ENCODE measurements at regions not wholly inside any gene's neighbourhood (a gene's known extent, or its start where the extent isn't known, plus 50 kb on each side); places are given as distances from the start of the nearest gene placed in this dataset.

- Histone ChIP-seq H3K79me1 (ENCODE audit: low read depth, low read length) (no peaks in the 10 kb centered on the region), H3K4ac (ENCODE audit: low read length) (no peak overlapping the region), H3K23ac (ENCODE audit: low read depth, low read length, poor library complexity) (no peak overlapping the region), H3K36me3 (replicated peaks in 1 of 2; ENCODE audit: control insufficient read depth in 2 of 2, insufficient read depth in 2 of 2, low read length in 2 of 2) (no peaks in the 10 kb centered on the region), H3K27ac (replicated peaks; ENCODE audit: low read length) (no peak overlapping the region), H2BK5ac (ENCODE audit: low read length) (no peak overlapping the region), H3K14ac (ENCODE audit: low read length) (no peak overlapping the region), H3K18ac (ENCODE audit: low read length) (no peak overlapping the region), H3K9ac (ENCODE audit: low read depth, low read length, poor library complexity) (no peak overlapping the region), H2AFZ (ENCODE audit: low read length) (no peak overlapping the region), H4K91ac (ENCODE audit: low read depth, low read length, poor library complexity) (no peak overlapping the region), H3K4me2 (ENCODE audit: insufficient read depth, low read length, poor library complexity, severe bottlenecking) (no peak overlapping the region), H3K27me3 (ENCODE audit: control insufficient read depth in 3 of 3, insufficient read depth in 3 of 3, low read depth in 1 of 3, low read length in 3 of 3) (no peaks in the 10 kb centered on the region), H3K4me3 (ENCODE audit: low read length in 2 of 2) (no peak overlapping the region), H3K9me3 (replicated peaks in 1 of 2; ENCODE audit: control insufficient read depth in 2 of 2, insufficient read depth in 1 of 2, low read depth in 1 of 2, low read length in 2 of 2) (no peaks in the 10 kb centered on the region), H2AK5ac (ENCODE audit: low read depth, low read length) (no peak overlapping the region), H2BK12ac (ENCODE audit: low read length) (no peak overlapping the region), H2BK120ac (ENCODE audit: low read depth, low read length) (no peak overlapping the region), H2BK15ac (ENCODE audit: low read length) (no peak overlapping the region), H4K8ac (ENCODE audit: low read depth, low read length) (no peak overlapping the region), H3K4me1 (ENCODE audit: control insufficient read depth in 2 of 2, insufficient read depth in 1 of 2, low read depth in 1 of 2, low read length in 2 of 2) (no peaks in the 10 kb centered on the region)
- no peak for DNase-seq (ENCODE audit: low spot score)
These were observed 72.9 kb upstream of the KMT2C start for GRCh38 chr7:152508701-152509100.

DNA sequence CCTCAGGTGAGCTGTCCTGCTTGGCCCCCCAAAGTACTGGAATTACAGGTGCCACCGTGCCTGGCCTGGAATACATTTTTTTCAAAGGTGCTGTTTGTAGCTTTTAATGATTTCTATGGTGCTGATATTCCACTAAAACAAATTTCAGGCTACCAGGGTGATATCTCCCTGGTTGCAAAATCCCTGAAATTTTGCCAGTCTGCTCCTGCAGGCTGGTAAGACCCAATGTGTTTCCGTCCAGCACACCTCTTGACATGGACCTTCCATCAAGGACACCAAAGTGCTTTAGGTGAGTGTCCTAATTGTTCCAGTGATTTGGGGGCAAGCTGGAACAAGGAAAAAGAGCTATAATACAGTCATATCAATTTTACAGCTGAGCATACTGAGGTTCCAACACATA, 69.8 kb upstream of the KMT2C start:
- no peak overlapping the region for H4K91ac ChIP-seq (ENCODE audit: low read depth, low read length, poor library complexity)
- H3K27me3 ChIP-seq (ENCODE audit: control insufficient read depth in 3 of 3, insufficient read depth in 3 of 3, low read depth in 1 of 3, low read length in 3 of 3) = no peaks in the 10 kb centered on the region
- H3K23ac ChIP-seq (ENCODE audit: low read depth, low read length, poor library complexity) = no peak overlapping the region
- H3K4me2 ChIP-seq (ENCODE audit: insufficient read depth, low read length, poor library complexity, severe bottlenecking) = no peak overlapping the region
- no peak overlapping the region for H3K4me3 ChIP-seq (ENCODE audit: low read length in 2 of 2)
- H3K14ac ChIP-seq (ENCODE audit: low read length) = no peak overlapping the region
- no peak overlapping the region for H2BK15ac ChIP-seq (ENCODE audit: low read length)
- H3K79me1 ChIP-seq (ENCODE audit: low read depth, low read length) = no peaks in the 10 kb centered on the region
- H3K36me3 ChIP-seq (replicated peaks in 1 of 2; ENCODE audit: control insufficient read depth in 2 of 2, insufficient read depth in 2 of 2, low read length in 2 of 2) = no peaks in the 10 kb centered on the region
- no peak overlapping the region for H2BK12ac ChIP-seq (ENCODE audit: low read length)
- no peak overlapping the region for H3K27ac ChIP-seq (replicated peaks; ENCODE audit: low read length)
- H2BK120ac ChIP-seq (ENCODE audit: low read depth, low read length) = no peak overlapping the region
- no peak overlapping the region for H3K4ac ChIP-seq (ENCODE audit: low read length)
- H2BK5ac ChIP-seq (ENCODE audit: low read length) = no peak overlapping the region
- no CpG with 5 or more reads among the region's 2 CpGs for WGBS, 2 donors (ENCODE audit: extremely low coverage in 2 of 2, insufficient read length in 2 of 2, insufficient replicate concordance in 1 of 2)
- H2AK5ac ChIP-seq (ENCODE audit: low read depth, low read length) = no peak overlapping the region
- DNase-seq (ENCODE audit: low spot score) = no peak
- no peak overlapping the region for H4K8ac ChIP-seq (ENCODE audit: low read depth, low read length)
- no peak overlapping the region for H3K9ac ChIP-seq (ENCODE audit: low read depth, low read length, poor library complexity)
- H3K9me3 ChIP-seq (replicated peaks in 1 of 2; ENCODE audit: control insufficient read depth in 2 of 2, insufficient read depth in 1 of 2, low read depth in 1 of 2, low read length in 2 of 2) = no peaks in the 10 kb centered on the region
- no peak overlapping the region for H3K18ac ChIP-seq (ENCODE audit: low read length)
- H2AFZ ChIP-seq (ENCODE audit: low read length) = no peak overlapping the region
- no peaks in the 10 kb centered on the region for H3K4me1 ChIP-seq (ENCODE audit: control insufficient read depth in 2 of 2, insufficient read depth in 1 of 2, low read depth in 1 of 2, low read length in 2 of 2)

DNA sequence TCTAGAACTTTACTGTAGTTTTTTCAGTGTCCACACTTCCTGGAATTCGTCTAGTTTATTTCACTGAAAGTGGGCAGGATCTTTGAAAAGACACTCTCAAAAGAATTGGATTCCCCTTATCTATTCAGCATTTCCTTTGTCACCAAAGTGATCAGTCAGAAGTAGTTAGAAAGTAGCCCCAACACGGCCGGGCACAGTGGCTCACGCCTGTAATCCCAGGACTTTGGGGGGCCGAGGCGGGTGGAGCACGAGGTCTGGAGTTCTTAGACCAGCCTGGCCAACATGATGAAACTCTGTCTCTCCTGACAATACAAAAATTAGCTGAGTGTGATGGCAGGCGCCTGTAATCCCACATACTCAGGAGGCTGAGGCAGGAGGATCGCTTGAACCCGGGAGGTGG, 69.0 kb upstream of the KMT2C start:
- Histone ChIP-seq H2BK15ac (ENCODE audit: low read length) (no peak overlapping the region), H3K9ac (ENCODE audit: low read depth, low read length, poor library complexity) (no peak overlapping the region), H4K8ac (ENCODE audit: low read depth, low read length) (no peak overlapping the region), H3K36me3 (replicated peaks in 1 of 2; ENCODE audit: control insufficient read depth in 2 of 2, insufficient read depth in 2 of 2, low read length in 2 of 2) (no peaks in the 10 kb centered on the region), H3K79me1 (ENCODE audit: low read depth, low read length) (no peaks in the 10 kb centered on the region), H3K9me3 (replicated peaks in 1 of 2; ENCODE audit: control insufficient read depth in 2 of 2, insufficient read depth in 1 of 2, low read depth in 1 of 2, low read length in 2 of 2) (no peaks in the 10 kb centered on the region), H3K18ac (ENCODE audit: low read length) (no peak overlapping the region), H3K4me3 (ENCODE audit: low read length in 2 of 2) (no peak overlapping the region), H2BK120ac (ENCODE audit: low read depth, low read length) (no peak overlapping the region), H2BK12ac (ENCODE audit: low read length) (no peak overlapping the region), H2AFZ (ENCODE audit: low read length) (peak overlapping the region; percentile 59), H2AK5ac (ENCODE audit: low read depth, low read length) (no peak overlapping the region), H4K91ac (ENCODE audit: low read depth, low read length, poor library complexity) (no peak overlapping the region), H3K4me1 (ENCODE audit: control insufficient read depth in 2 of 2, insufficient read depth in 1 of 2, low read depth in 1 of 2, low read length in 2 of 2) (no peaks in the 10 kb centered on the region), H3K23ac (ENCODE audit: low read depth, low read length, poor library complexity) (no peak overlapping the region), H2BK5ac (ENCODE audit: low read length) (no peak overlapping the region), H3K27ac (replicated peaks; ENCODE audit: low read length) (no peak overlapping the region), H3K4me2 (ENCODE audit: insufficient read depth, low read length, poor library complexity, severe bottlenecking) (no peak overlapping the region), H3K27me3 (ENCODE audit: control insufficient read depth in 3 of 3, insufficient read depth in 3 of 3, low read depth in 1 of 3, low read length in 3 of 3) (no peaks in the 10 kb centered on the region), H3K4ac (ENCODE audit: low read length) (no peak overlapping the region), H3K14ac (ENCODE audit: low read length) (no peak overlapping the region)
- no peak for DNase-seq (ENCODE audit: low spot score)
- WGBS, 2 donors (ENCODE audit: extremely low coverage in 2 of 2, insufficient read length in 2 of 2, insufficient replicate concordance in 1 of 2) = no CpG with 5 or more reads among the region's 10 CpGs

GRCh38 chr7:152504367-152504766, 68.6 kb upstream of the KMT2C start:
- no CpG with 5 or more reads among the region's 3 CpGs for WGBS, 2 donors (ENCODE audit: extremely low coverage in 2 of 2, insufficient read length in 2 of 2, insufficient replicate concordance in 1 of 2)
- Histone ChIP-seq H4K91ac (ENCODE audit: low read depth, low read length, poor library complexity) (no peak overlapping the region), H3K4me3 (ENCODE audit: low read length in 2 of 2) (no peak overlapping the region), H2BK5ac (ENCODE audit: low read length) (no peak overlapping the region), H2AK5ac (ENCODE audit: low read depth, low read length) (no peak overlapping the region), H3K27ac (replicated peaks; ENCODE audit: low read length) (no peak overlapping the region), H3K23ac (ENCODE audit: low read depth, low read length, poor library complexity) (no peak overlapping the region), H3K9ac (ENCODE audit: low read depth, low read length, poor library complexity) (no peak overlapping the region), H3K14ac (ENCODE audit: low read length) (no peak overlapping the region), H3K4me1 (ENCODE audit: control insufficient read depth in 2 of 2, insufficient read depth in 1 of 2, low read depth in 1 of 2, low read length in 2 of 2) (no peaks in the 10 kb centered on the region), H2BK120ac (ENCODE audit: low read depth, low read length) (no peak overlapping the region), H3K79me1 (ENCODE audit: low read depth, low read length) (no peaks in the 10 kb centered on the region), H2AFZ (ENCODE audit: low read length) (peak overlapping the region; percentile 59), H3K4me2 (ENCODE audit: insufficient read depth, low read length, poor library complexity, severe bottlenecking) (no peak overlapping the region), H3K27me3 (ENCODE audit: control insufficient read depth in 3 of 3, insufficient read depth in 3 of 3, low read depth in 1 of 3, low read length in 3 of 3) (no peaks in the 10 kb centered on the region), H2BK15ac (ENCODE audit: low read length) (no peak overlapping the region), H3K4ac (ENCODE audit: low read length) (no peak overlapping the region), H3K36me3 (replicated peaks in 1 of 2; ENCODE audit: control insufficient read depth in 2 of 2, insufficient read depth in 2 of 2, low read length in 2 of 2) (no peaks in the 10 kb centered on the region), H2BK12ac (ENCODE audit: low read length) (no peak overlapping the region), H3K9me3 (replicated peaks in 1 of 2; ENCODE audit: control insufficient read depth in 2 of 2, insufficient read depth in 1 of 2, low read depth in 1 of 2, low read length in 2 of 2) (no peaks in the 10 kb centered on the region), H3K18ac (ENCODE audit: low read length) (no peak overlapping the region), H4K8ac (ENCODE audit: low read depth, low read length) (no peak overlapping the region)
- no peak for DNase-seq (ENCODE audit: low spot score)
